Keratinocyte (primary cell): ENCODE measurements at regions not wholly inside any gene's neighbourhood (a gene's known extent, or its start where the extent isn't known, plus 50 kb on each side); places are given as distances from the start of the nearest gene placed in this dataset.

Source experiments
- EZH2 ChIP-seq: IDR thresholded peaks from one replicate; pipeline ENCODE4 v1.6.1; 2012; ENCODE audit warnings: inconsistent platforms, mild to moderate bottlenecking, low read length, moderate library complexity
- TF ChIP-seq, protein P1 (sequence below), 3 experiments: IDR thresholded peaks in 1 of 3; conservative IDR thresholded peaks in 1 of 3; optimal IDR thresholded peaks in 1 of 3; 2 replicates in 2 of 3; 3 replicates in 1 of 3; pipeline versions ENCODE3 to v1.5.1; 2011; ENCODE audit warnings: low read length in 3 of 3, mild to moderate bottlenecking in 3 of 3, moderate library complexity in 2 of 3, control low read depth in 1 of 3, inconsistent platforms in 1 of 3; ENCODE audit not compliant: insufficient read depth in 2 of 3; ENCODE audit errors: extremely low read depth in 1 of 3

DNA sequence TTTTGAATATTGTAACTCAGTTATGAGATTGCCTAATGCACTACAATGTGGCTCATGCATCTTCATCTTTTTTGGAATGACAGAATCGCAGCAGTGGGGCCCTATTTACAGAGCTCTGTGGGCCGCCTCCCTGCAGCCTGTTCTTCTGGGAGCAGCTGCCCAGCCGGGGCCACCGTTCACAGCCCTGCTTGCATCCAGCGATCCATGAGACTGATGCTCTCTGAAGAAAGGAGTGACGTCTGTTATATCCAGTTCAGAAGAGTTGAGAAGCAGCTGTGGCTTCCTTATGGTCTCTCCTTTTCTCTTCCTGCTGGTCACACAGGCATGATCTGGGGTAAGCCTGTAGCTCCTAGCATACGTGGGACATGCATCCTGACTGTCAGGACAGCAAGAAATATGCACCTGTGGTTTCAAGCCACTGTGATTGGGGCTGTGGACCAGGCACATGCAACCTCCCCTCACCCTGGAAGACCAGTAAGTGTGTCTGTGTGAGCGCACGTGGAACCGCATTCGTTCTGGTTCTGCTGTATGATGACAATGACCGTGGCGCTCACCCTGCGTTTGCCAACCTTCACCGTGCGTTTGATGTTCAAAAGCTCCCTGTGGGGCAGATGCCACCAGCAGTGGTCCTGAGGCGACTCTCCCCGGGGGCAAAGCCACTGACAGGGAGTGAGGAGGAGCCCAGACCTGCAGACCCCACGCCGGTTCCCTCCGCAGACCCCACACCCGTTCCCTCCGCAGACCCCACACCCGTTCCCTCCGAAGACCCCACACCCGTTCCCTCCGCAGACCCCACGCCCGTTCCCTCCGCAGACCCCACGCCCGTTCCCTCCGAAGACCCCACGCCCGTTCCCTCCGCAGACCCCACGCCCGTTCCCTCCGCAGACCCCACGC is 189.8 kb downstream of the TMEM18 start:
- TF ChIP-seq, protein P1, sequence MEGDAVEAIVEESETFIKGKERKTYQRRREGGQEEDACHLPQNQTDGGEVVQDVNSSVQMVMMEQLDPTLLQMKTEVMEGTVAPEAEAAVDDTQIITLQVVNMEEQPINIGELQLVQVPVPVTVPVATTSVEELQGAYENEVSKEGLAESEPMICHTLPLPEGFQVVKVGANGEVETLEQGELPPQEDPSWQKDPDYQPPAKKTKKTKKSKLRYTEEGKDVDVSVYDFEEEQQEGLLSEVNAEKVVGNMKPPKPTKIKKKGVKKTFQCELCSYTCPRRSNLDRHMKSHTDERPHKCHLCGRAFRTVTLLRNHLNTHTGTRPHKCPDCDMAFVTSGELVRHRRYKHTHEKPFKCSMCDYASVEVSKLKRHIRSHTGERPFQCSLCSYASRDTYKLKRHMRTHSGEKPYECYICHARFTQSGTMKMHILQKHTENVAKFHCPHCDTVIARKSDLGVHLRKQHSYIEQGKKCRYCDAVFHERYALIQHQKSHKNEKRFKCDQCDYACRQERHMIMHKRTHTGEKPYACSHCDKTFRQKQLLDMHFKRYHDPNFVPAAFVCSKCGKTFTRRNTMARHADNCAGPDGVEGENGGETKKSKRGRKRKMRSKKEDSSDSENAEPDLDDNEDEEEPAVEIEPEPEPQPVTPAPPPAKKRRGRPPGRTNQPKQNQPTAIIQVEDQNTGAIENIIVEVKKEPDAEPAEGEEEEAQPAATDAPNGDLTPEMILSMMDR (optimal IDR thresholded peaks at IDR 0.05 in 1 of 3, IDR thresholded peaks at IDR 0.05 in 1 of 3, conservative IDR thresholded peaks at IDR 0.05 in 1 of 3; ENCODE audit: extremely low read depth in 1 of 3, insufficient read depth in 2 of 3, low read length in 3 of 3), result no peak
- TF ChIP-seq EZH2, result no peak
